Astrocyte of the cerebellum (primary cell): ENCODE measurements at regions not wholly inside any gene's neighbourhood (a gene's known extent, or its start where the extent isn't known, plus 50 kb on each side); places are given as distances from the start of the nearest gene placed in this dataset.

Source experiments
- DNase-seq: peaks from one replicate; pipeline ENCODE4 v3.0.0-alpha.2; 2011; ENCODE audit warnings: low read depth
- H3K4me3 ChIP-seq: 2 replicates; pipeline ENCODE4 v1.5.1; 2011; ENCODE audit warnings: mild to moderate bottlenecking, low read depth, low read length, moderate library complexity
- in situ Hi-C: cut with HindIII; loops from 2 replicates; pipeline ENCODE4 v1.10.0; 2017; ENCODE audit warnings: low sequenced_read_pairs
- TF ChIP-seq, protein P1 (sequence below): IDR thresholded peaks from 2 replicates; pipeline ENCODE4 v1.5.1; 2012; ENCODE audit warnings: low read length, low read depth, moderate library complexity, mild to moderate bottlenecking; ENCODE audit errors: missing control alignments

DNA sequence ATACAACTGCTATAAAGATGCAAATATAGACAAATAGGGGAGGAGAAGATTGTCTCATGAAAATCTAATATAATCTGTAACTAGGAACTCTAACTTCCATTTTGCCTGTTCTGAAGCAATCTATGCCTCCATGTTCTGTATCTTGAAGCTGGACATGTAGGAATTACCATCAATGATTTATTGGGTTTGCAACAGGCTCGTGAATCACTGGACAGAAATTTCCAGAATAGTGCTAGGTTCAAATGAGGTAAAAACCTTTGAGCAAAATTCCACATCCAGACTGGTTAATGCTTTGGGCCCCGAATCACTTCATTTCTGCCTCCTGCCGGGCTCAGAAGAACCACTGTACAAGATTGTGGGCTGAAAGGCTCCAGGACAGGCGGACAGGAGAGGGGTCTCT is 110.7 kb upstream of the CTTNBP2NL start:
- no peak for DNase-seq
- in situ Hi-C loops = no loop called here

DNA sequence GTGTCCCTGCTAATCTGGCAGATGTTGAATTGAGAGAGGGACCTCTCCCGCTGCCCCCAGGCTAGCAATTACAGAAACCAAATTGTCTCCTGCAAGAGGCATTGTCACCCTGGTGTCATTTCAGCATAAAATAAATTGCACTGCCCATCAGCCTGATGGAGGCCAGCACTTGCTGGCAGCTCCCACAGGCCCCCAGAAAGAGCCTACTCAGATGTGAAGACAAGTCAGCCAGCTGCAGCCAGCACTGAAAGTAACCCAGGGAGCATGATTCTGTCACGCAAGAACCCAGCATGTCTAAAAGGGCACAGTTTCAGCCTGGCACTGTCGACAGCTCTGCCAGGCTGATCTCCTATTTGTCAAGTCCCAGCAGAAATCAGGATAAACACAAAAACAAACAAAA is 110.3 kb upstream of the CTTNBP2NL start:
- DNase-seq = no peak
- in situ Hi-C loops = no loop called here
- TF ChIP-seq, protein P1, sequence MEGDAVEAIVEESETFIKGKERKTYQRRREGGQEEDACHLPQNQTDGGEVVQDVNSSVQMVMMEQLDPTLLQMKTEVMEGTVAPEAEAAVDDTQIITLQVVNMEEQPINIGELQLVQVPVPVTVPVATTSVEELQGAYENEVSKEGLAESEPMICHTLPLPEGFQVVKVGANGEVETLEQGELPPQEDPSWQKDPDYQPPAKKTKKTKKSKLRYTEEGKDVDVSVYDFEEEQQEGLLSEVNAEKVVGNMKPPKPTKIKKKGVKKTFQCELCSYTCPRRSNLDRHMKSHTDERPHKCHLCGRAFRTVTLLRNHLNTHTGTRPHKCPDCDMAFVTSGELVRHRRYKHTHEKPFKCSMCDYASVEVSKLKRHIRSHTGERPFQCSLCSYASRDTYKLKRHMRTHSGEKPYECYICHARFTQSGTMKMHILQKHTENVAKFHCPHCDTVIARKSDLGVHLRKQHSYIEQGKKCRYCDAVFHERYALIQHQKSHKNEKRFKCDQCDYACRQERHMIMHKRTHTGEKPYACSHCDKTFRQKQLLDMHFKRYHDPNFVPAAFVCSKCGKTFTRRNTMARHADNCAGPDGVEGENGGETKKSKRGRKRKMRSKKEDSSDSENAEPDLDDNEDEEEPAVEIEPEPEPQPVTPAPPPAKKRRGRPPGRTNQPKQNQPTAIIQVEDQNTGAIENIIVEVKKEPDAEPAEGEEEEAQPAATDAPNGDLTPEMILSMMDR = no peak
- H3K4me3 ChIP-seq = no peak overlapping the region

More for the DNA sequence above, 110.7 kb upstream of the CTTNBP2NL start:
- no peak overlapping the region for H3K4me3 ChIP-seq
- TF ChIP-seq, protein P1 = no peak

DNA sequence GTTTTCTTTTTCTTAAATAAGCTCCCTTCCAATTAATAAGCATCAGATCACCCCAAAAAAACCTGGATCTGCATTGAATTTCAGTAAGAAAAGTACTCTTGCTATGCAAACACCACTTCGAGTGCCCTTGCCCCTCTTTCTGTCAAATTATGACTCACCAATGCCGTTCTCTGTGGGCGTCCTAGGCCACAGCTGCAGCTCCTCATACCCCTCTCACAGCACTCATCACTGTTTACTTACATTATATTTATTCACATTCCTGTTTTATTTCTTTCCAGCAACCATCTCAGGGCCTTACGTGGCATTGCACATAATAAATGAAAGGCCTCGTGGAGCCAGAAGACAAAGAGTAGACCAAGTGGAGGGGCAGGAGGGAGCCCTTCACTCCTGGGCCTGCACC is 99.1 kb upstream of the CTTNBP2NL start:
- DNase-seq = no peak
- in situ Hi-C loops = no loop called here
- H3K4me3 ChIP-seq = no peak overlapping the region
- TF ChIP-seq, protein P1 = no peak

DNA sequence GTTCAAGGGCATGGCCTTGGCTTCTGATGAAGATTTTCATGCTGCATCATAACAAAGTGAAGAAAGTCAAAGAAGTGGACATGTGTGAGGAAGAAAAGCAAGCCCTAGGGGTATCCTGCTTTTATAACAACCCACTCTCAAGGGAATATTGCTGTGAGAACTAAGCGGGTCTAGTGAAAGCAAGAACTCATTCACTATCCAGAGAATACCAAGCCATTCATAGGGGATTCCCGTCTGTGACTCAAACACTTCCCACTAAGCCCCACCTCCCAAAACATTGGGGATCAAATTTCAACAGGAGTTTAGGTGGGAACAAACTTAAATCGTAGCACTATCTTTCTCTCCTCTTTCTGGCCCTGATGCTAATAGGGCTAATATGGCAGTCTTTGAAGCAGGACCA is 98.5 kb upstream of the CTTNBP2NL start:
- in situ Hi-C loops = no loop called here
- no peak overlapping the region for H3K4me3 ChIP-seq
- DNase-seq = no peak
- TF ChIP-seq, protein P1 = no peak

DNA sequence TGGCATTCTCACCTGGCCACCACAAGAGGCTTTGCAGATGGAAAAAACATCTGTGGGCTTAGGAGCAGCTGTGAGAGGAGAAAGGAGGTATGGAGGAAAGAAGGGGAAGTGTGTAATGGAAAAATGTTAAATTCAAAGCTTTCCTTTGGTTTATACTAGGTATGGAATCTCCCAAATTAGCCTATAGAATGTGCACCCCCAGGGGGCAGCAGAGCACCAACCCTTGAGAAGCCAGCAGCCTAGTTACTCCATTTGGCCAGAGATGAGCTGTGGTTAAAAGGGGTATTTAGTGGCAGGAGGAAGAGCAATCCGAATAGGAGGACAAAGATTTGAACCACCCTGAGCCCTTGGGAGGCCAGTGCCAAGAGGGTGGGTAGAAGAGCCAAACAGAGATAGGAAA is 97.5 kb upstream of the CTTNBP2NL start:
- TF ChIP-seq, protein P1 = peak; percentile 63
- H3K4me3 ChIP-seq = no peak overlapping the region
- in situ Hi-C loops = no loop called here
- no peak for DNase-seq

DNA sequence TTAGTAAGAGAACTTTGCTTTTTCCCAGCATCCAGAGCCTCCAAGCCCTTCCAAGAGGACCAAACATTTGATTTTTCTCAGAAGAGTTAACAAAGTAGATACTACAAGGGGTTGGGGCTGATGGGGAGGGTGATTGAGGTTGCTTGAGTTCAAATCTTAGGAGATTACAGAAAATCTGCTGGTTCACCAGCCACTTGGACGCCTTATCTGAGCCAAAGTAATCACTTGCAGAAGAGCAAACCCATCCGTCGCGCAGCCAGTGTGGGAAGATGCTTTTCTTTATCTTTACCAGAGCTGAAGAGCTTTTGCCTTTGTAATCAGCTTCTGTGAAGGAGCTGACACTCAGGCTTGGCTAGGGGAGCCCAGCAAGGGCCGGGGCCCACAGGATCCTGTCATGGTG is 91.9 kb upstream of the CTTNBP2NL start:
- TF ChIP-seq, protein P1 = no peak
- no peak for DNase-seq
- no peak overlapping the region for H3K4me3 ChIP-seq
- in situ Hi-C loops = no loop called here

DNA sequence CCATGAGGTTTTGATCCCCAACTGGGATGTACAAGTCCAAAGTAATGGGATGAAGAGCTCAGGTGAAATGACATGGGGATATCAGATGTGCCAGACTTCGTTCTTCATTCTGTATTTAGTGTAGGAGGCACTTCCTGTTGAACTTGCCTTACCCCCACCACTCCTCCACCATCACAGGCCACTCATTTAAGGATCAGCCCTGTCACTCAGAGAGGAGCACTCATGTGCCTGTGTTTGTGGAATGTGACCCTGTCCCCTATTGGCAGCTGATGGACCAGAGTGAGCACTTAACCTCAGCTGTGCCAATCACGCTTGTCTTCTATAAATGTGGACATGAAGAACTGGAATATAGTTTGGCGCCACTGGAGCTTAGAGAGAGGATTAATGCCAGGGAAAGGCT is 91.4 kb upstream of the CTTNBP2NL start:
- H3K4me3 ChIP-seq = no peak overlapping the region
- TF ChIP-seq, protein P1 = no peak
- no peak for DNase-seq
- in situ Hi-C loops = no loop called here
